Testis (tissue), 2 donors: ENCODE measurements at regions not wholly inside any gene's neighbourhood (a gene's known extent, or its start where the extent isn't known, plus 50 kb on each side); places are given as distances from the start of the nearest gene placed in this dataset.

Experiments used
- DNase-seq: peaks from one replicate; pipeline ENCODE4 v3.0.0-alpha.2; 2019
- H3K27ac ChIP-seq, 2 donors: fragments of 200-600 bp; sonication (generic); one replicate each; pipeline ENCODE4 v1.5.1; 2019
- H3K27me3 ChIP-seq: fragments of 200-600 bp; sonication (generic); one replicate; pipeline ENCODE4 v1.5.1; 2019
- H3K36me3 ChIP-seq: fragments of 200-600 bp; sonication (generic); one replicate; pipeline ENCODE4 v1.5.1; 2017; ENCODE audit warnings: low read depth; ENCODE audit errors: missing control alignments
- H3K4me1 ChIP-seq: fragments of 200-600 bp; sonication (generic); one replicate; pipeline ENCODE4 v1.5.1; 2019
- H3K4me3 ChIP-seq, 2 donors: fragments of 200-600 bp; sonication (generic); one replicate each; pipeline ENCODE4 v1.5.1; 2017 to 2019
- H3K9me3 ChIP-seq: fragments of 200-600 bp; sonication (generic); one replicate; pipeline ENCODE4 v1.5.1; 2017
- POLR2A ChIP-seq: fragments of 450-650 bp; IDR thresholded peaks from one replicate; pipeline ENCODE4 v1.6.1; 2017; ENCODE audit warnings: antibody characterized with exemption, mild to moderate bottlenecking, moderate library complexity
- WGBS, 2 donors: methylation state at CpG; one replicate each; pipeline ENCODE4 v1.1.5; 2018; 5-methylcytosine and 5-hydroxymethylcytosine counted together
- intact Hi-C: fragments of 100-400 bp; cut with DNase I; formaldehyde crosslinking; loops from one replicate; pipeline ENCODE4 v1.15.1; 2023; ENCODE audit warnings: low total_unique reads
- TF ChIP-seq, protein P1 (sequence below), 3 experiments: fragments of 450-650 bp in 2 of 3; fragments of 200-600 bp in 1 of 3; sonication (generic) in 1 of 3; IDR thresholded peaks; one replicate each; pipeline ENCODE4 v1.5.1; 2016 to 2019; ENCODE audit warnings: antibody characterized with exemption in 3 of 3, mild to moderate bottlenecking in 2 of 3, moderate library complexity in 1 of 3

- 64 to 77% methylated on average over 4 of the region's 4 CpGs for WGBS, 2 donors
- Histone ChIP-seq H3K9me3 (no peaks in the 10 kb centered on the region), H3K4me1 (no peaks in the 10 kb centered on the region), H3K27me3 (no peaks in the 10 kb centered on the region), H3K36me3 (no peaks in the 10 kb centered on the region), H3K4me3 (no peak overlapping the region), H3K27ac (no peak overlapping the region)
- DNase-seq: no peak
- TF ChIP-seq, protein P1, sequence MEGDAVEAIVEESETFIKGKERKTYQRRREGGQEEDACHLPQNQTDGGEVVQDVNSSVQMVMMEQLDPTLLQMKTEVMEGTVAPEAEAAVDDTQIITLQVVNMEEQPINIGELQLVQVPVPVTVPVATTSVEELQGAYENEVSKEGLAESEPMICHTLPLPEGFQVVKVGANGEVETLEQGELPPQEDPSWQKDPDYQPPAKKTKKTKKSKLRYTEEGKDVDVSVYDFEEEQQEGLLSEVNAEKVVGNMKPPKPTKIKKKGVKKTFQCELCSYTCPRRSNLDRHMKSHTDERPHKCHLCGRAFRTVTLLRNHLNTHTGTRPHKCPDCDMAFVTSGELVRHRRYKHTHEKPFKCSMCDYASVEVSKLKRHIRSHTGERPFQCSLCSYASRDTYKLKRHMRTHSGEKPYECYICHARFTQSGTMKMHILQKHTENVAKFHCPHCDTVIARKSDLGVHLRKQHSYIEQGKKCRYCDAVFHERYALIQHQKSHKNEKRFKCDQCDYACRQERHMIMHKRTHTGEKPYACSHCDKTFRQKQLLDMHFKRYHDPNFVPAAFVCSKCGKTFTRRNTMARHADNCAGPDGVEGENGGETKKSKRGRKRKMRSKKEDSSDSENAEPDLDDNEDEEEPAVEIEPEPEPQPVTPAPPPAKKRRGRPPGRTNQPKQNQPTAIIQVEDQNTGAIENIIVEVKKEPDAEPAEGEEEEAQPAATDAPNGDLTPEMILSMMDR (IDR thresholded peaks at IDR 0.05): no peak
- no peak for TF ChIP-seq POLR2A
- intact Hi-C loops: no loop called here
These were observed 213.8 kb upstream of the NLRP1 start for GRCh38 chr17:5798094-5798493.

DNA sequence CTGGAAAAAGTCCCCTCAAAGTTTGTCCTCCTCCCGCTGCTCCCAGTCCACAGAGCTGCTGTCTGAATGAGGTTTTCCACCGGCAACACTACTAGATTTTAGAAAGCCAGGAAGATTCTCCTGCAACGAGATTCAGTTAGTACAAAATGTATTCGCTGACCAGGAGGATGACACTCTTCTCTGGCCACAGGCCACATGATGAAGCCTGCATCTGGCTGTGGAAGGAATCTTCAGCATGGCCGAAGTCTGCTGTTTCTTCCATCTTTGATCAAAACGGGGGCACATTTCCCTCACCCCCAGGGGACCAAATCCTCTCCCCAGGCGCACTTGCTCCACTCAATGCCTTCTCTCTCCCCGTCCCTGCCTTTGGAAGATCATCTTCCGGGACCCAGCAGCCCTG, 215.8 kb upstream of the NLRP1 start:
- WGBS, 2 donors: 50 to 63% methylated on average over 8 to 9 of the region's 9 CpGs
- TF ChIP-seq POLR2A: no peak
- TF ChIP-seq, protein P1 (IDR thresholded peaks at IDR 0.05): no peak
- Histone ChIP-seq H3K27me3 (no peaks in the 10 kb centered on the region), H3K36me3 (no peaks in the 10 kb centered on the region), H3K9me3 (no peaks in the 10 kb centered on the region), H3K27ac (no peak overlapping the region), H3K4me1 (no peaks in the 10 kb centered on the region), H3K4me3 (no peak overlapping the region)
- DNase-seq: no peak
- intact Hi-C loops: no loop called here

DNA sequence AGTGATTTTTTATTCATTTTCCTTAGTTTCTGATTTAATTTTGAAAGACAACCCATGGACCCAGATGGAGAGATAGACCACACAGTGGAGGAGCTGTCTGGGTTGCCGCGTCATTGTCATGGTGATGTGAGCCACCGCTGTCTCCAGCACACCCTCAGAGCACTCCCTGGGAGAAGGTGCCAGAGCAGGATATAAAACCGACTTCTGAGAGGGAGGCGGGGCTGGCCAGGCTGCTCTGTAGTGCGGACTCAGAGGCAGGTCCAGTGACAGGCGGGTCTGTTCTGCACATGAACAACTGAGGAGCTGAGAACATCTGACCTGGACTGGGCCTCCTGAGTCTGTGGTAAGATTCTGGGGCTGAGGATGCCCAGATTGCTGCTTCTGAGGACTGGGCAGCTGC, 216.3 kb upstream of the NLRP1 start:
- Histone ChIP-seq H3K4me3 (no peak overlapping the region), H3K36me3 (no peaks in the 10 kb centered on the region), H3K4me1 (no peaks in the 10 kb centered on the region), H3K27me3 (no peaks in the 10 kb centered on the region), H3K27ac (no peak overlapping the region), H3K9me3 (no peaks in the 10 kb centered on the region)
- DNase-seq: no peak
- TF ChIP-seq, protein P1 (IDR thresholded peaks at IDR 0.05): no peak
- no peak for TF ChIP-seq POLR2A
- 25 to 38% methylated on average over 2 to 7 of the region's 7 CpGs for WGBS, 2 donors
- intact Hi-C loops: no loop called here

- H3K36me3 ChIP-seq: no peaks in the 10 kb centered on the region
- DNase-seq: no peak
- 79 to 84% methylated on average over 5 of the region's 5 CpGs for WGBS, 2 donors
- H3K27ac ChIP-seq: no peak overlapping the region
- H3K4me1 ChIP-seq: no peaks in the 10 kb centered on the region
- no peak overlapping the region for H3K4me3 ChIP-seq
- H3K9me3 ChIP-seq: no peaks in the 10 kb centered on the region
- no peaks in the 10 kb centered on the region for H3K27me3 ChIP-seq
- TF ChIP-seq POLR2A: no peak
- TF ChIP-seq, protein P1 (IDR thresholded peaks at IDR 0.05): no peak
- intact Hi-C loops: no loop called here
These were observed 219.9 kb upstream of the NLRP1 start for GRCh38 chr17:5804251-5804650.

- no peaks in the 10 kb centered on the region for H3K4me1 ChIP-seq
- H3K27me3 ChIP-seq: no peaks in the 10 kb centered on the region
- 95% methylated on average over 1 of the region's 1 CpG; no CpG with 5 or more reads in 1 of the 2 donors for WGBS, 2 donors
- H3K36me3 ChIP-seq: no peaks in the 10 kb centered on the region
- H3K27ac ChIP-seq: no peak overlapping the region
- intact Hi-C loops: no loop called here
- H3K4me3 ChIP-seq: no peak overlapping the region
- TF ChIP-seq, protein P1 (IDR thresholded peaks at IDR 0.05): no peak
- TF ChIP-seq POLR2A: no peak
- no peak for DNase-seq
- no peaks in the 10 kb centered on the region for H3K9me3 ChIP-seq
These were observed 224.7 kb upstream of the NLRP1 start for GRCh38 chr17:5809056-5809455.
